ENCODE measurements at regions not wholly inside any gene's neighbourhood (a gene's known extent, or its start where the extent isn't known, plus 50 kb on each side); places are given as distances from the start of the nearest gene placed in this dataset.

DNA sequence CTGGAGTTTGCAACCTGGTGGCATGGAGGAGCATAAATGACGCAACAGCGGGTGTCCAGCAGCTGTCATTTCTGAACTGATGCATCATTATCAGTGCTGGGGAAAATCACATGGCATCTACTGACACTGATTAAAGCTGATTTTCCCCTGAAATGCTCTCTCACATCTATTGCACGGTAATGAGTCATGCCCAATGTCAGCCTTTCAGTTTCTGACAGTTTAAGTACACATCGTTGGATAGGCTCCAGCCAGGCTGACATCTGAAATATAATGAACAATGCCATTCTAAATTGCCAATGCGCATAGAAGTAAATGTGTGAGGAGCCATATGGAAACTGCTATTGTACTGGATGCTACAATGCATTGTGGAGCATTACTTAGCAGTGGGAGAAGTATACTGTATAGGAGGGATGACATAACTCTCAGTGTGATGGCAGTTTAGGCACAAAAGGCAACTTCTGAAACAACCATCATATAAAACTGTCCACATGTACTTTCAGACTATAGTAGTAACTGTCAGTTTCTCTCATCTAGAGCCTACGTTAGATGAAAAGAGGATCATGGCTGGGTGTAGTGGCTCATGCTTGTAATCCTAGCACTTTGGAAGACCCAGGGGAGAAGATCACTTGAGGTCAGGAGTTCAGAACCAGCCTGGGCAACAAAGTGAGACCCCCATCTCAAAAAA lies 389.3 kb upstream of the DMAC1 start:
- DNase-seq (ENCODE audit: low spot score), result no peak

DNA sequence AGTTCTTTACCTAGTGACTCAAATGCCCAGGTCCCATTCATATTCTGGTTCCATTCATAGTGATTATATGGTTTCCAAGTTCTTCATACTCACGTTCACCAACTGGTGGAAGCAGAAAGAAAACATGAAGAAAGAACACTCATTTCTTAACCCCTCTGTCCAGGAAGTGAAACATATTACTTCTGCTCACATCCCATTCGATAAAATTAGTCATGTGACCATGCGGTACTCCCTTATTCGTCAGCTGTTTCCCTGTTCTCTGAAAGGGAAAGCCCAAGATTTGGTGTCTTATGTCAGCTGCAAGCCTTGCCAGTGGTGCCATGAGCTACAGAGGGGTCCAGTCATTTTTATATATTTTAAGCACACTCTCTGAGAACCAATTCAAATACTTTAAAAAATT lies 387.0 kb upstream of the DMAC1 start:
- no peak for DNase-seq (ENCODE audit: low spot score)

DNA sequence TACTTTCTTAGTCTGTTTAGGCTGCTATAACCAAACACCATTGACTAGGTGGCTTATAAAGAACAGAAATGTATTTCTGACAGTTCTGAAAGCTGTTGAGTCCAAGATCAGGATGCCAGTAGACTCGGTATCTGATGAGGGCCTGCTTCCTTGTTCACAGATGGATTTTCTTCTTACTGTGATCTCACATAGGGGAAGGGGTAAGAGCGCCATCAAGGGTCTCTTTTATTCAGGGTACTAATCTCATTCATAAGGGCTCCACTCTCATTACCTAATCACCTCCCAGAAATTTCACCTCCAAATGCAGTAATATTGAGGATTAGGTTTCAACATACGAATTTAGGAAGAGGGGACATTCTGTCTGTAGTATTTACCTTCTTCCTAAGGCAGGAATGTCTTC lies 384.0 kb upstream of the DMAC1 start:
- no peak for DNase-seq (ENCODE audit: low spot score)

DNA sequence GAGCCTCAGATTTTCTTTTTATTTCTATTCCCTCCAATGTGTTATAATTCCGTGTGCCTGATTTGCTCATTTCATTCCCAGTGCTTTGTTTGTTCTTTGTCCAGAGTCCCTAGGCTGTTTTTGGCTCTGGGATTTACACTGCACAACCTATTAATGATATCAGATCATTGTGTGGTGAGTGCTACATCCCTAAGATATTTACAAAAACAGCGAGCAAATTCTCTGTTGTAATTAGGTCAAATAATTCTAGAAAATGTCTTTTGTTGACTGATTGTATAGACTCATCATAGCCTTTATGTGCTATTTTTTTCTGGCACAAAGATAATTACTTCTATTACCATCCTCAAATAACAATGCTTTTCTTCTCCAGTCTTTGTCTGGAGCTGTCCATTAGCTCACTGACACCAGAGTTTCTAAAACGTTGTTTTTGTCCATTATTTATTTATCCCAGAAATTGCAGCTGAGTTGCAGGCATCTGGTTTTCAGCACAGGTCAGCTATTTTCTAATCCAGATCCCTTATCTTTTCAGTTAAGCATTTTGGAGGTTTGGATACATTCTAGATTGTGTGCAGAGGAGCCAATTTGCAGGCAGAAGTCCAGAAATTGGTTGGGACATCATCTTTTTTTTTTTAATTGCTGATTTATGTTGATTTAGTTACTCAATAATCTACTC lies 379.9 kb upstream of the DMAC1 start:
- DNase-seq (ENCODE audit: low spot score), result no peak

DNA sequence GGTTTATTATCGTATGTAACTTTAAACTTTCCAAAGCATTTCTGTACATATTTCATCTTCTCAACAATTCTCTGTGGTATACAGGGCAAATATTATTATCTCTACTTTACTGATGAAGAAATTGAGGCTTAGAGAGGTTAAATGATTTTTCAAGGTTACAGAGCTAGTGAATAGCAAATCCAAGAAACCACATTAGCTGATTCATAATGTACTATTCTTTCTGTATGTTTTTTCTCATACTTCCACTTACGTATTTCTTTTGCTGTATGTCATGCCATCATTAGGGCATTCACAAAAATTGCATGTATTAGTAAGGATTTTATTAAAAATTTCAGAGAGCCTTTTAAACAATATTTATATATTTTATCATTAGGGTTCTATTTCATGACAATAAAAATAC lies 372.4 kb upstream of the DMAC1 start:
- no peak for DNase-seq (ENCODE audit: low spot score)

DNA sequence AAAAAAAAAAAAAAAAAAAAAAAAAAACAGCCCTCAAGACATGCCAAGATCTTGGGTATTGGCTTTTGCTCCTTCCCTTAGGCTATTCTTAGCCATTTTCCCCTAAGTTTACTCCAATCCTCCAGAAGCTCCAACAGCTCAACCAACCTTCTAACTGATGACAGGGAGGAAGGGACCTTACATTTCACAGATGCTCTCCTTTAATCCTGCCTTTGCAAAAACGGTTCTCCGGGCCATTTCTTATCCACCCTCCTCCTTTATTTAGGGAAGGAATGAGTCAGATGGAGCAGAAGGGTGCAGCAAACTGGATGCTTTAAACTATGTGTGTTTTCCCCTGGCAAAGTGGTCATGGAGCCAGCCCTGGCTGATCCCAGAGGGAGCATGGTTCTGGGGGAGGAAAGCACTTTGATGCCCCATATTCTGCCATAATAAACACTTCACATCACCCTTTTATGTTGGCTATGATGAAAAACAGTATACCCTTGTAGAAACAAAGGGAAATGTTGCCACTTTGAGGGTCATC lies 369.4 kb upstream of the DMAC1 start:
- DNase-seq (ENCODE audit: low spot score), result no peak

DNA sequence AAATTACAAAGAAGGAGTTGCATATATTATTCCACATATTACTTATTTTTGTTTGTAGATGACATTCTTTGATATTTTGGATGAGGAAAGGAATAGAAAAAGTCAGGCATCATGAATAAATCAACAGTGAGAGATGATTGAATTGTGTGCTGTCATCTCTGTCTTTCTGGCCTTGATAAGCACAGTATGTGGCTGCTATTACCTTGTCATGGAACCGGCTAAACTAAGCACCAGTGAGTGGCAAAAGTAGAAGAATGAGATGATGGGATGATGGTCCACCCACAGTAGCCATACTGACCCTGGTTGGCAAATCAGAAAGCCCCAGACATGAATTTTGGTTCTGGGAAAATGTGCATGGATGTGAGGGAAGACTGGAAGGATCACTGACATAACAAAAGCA lies 361.2 kb upstream of the DMAC1 start:
- DNase-seq (ENCODE audit: low spot score), result no peak

DNA sequence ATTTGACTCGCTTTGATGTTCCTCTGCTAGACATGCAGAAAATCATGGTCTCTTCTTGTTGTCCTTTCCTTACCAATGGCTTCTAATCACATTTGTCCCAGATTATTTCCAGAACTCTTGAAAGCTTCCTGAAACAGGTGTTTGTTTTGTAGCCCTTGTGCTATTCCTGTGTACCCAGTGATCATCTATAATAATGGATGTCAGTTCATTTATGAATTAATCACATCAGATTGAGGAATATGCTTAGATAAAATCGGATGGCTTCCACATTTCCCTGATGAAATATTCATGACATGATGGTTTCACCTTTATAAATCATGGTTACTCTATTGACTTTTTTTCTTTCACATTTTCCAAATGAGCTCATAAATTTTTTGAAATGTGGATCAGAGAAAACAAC lies 359.0 kb upstream of the DMAC1 start:
- DNase-seq (ENCODE audit: low spot score), result no peak

DNA sequence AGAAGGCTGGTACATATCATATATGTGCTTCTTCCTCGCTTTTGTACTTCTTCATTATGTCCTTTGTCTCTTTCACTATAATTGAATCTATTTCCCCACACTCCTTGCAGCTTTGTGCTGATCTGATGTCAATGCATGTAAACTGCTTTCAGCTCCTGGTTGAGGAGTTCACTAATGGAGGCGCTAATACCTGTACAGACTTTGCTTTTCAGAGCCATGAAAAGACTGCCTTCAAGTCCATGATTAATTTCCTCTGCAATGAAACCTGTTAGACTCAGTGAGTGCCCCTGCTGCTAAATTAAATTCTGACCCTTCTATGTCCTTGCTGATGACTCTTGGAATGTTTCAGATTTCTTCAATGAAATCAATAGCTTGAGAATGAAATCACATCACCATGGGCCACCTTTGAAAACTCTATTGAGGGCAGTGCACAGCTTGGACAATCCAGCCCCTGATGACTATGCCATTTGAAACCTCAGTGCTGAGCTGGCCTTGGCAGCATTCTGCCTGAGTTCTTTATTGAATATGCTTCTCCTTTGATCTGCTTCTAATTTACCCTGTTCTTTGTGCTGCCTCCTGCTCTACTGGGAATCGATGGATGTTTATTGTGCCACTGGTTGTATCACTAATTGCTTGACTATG lies 358.2 kb upstream of the DMAC1 start:
- no peak for DNase-seq (ENCODE audit: low spot score)

DNA sequence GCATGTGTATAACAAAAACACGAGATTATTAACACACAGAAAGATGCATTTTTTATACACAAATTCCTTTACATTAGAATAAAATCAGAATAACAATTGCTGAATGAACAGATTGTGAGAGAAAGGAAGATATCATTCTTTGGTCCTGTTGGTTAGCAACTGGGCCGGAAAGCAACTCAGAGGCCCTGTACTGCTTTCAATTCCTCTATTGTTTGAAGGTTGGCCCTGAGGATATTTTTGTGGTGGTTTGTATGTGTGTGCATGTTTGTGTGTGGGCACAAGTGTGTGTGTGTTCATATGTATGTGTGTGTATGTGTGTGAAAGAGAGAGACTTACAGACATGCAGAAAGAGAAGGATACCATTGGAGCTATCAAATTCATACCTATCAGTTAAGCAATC lies 356.8 kb upstream of the DMAC1 start:
- no peak for DNase-seq (ENCODE audit: low spot score)

DNA sequence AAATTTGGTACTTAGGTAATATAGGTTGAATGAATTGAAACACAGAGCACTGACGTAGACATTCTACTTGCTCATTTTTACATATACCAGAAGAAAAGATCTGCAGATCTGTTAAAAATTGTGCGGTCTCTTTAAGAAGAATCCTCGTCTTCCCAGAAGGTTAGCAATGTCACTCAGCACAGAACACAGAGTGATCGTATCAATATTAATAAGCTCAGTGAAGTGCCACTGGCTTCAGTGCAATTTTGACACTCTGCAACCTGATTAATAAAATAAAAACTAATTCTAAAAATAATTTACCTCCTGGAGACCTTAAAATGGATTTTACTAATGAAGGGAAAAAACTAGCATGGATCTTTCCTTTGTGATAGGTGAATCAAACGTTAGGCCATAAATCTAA lies 356.1 kb upstream of the DMAC1 start:
- no peak for DNase-seq (ENCODE audit: low spot score)

DNA sequence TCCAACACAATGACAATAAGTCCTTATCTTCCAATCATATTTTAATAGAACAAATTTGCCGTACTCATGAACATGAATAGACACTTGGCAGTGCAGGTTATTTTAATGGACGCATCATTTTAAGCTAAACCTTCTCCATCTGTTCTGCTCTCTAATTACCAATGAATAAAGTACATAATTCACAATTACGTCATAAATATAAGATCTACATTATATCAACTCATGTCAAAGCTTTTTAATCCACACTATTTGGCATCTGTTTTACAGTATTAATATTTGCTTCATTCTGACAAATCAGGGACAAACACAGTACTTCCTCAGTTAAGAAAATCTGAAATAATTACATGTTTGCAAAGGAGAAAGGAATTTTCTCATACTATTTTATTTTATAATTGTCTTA lies 344.1 kb upstream of the DMAC1 start:
- DNase-seq (ENCODE audit: low spot score), result no peak

DNA sequence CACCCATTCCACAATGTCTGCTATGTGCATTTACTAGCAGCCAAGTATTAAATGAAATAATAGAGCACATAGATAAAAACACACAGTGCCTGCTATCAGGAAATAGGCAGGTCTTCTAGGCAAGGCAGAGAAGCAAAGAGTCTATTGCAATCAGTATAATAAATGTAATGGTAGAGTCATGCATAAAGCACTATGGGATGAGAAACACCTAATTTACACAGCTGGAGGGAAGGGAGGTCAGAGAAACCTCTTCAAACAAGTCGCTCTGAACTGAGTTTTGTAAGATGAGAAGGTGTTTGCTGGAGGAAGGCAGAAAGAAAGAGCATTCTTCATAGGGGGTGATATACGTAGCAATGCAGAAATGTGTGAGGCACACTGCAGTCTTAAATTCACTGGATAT lies 341.0 kb upstream of the DMAC1 start:
- no peak for DNase-seq (ENCODE audit: low spot score)

DNA sequence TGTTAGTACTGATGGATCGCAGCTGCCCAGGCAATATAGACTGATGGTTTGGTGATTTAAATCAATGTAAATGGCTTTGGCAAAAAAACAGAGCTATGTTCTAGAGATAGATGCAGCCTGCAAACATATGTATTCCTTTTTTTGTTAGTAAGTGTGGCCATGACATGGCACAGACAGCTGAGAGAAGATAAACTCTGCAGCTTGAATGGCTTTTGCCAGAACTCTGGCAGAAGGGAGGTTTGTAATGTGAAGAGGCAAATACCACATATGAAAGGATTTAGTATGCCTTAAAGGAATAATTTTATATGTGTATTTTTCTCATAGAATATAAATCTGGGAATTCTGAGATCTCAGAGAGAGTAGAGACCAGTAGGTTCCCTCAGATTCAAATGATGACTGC lies 340.2 kb upstream of the DMAC1 start:
- no peak for DNase-seq (ENCODE audit: low spot score)

DNA sequence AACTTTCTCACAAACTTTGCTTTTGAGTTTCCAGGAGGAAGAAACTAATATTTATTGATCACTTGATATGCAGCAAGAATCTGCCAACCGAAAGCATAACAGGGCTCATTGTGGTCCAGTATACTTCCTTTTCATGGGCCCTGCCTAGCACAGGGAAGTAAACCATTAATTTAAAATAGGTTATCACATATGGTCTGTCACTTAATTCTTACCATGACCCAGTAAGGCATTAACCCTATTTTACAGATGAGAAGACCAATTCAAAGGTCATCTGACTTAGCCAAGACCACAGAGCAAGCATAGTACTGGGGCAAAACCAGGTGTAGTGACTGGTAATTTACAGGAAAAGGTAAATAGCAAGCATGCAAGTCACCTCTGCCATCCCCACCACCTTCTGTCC lies 336.9 kb upstream of the DMAC1 start:
- no peak for DNase-seq (ENCODE audit: low spot score)

DNA sequence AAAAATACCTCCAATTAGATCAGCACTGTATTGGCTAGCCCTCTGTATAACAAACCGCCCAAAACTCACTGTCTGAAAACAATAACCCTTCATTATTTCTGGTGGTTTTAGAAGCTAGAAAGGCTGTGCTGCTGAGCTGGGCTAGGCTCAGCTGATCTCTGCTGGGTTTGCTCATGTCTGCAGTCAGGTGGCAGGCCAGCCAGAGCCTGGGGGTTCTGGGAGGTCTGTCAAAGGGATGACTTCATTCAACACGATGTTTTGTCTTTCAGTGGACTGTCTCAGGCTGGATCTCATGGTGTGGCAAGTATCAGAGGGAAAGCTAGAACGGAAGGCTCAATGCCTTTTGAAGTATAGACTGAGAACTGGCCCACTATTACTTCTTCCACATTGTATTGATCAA lies 335.1 kb upstream of the DMAC1 start:
- DNase-seq (ENCODE audit: low spot score), result no peak

DNA sequence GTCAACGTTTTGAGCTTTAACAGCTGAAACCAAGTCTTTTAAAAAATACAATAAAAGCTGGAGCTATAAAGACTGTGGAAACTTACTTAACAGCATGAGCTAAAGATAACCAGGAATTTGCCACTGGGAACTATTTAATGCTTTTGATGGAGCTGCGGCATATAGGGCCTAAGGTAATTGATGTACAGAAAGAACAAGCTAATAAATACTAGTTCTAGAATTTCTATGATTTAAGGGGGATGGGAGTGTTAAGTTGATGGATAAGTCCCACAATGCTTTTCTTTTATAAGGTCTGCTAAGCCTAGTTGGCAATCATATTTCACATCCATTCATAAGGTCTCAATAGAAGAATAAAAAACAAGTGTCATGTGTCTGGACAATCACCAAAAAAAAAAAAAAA lies 334.0 kb upstream of the DMAC1 start:
- DNase-seq (ENCODE audit: low spot score), result no peak

DNA sequence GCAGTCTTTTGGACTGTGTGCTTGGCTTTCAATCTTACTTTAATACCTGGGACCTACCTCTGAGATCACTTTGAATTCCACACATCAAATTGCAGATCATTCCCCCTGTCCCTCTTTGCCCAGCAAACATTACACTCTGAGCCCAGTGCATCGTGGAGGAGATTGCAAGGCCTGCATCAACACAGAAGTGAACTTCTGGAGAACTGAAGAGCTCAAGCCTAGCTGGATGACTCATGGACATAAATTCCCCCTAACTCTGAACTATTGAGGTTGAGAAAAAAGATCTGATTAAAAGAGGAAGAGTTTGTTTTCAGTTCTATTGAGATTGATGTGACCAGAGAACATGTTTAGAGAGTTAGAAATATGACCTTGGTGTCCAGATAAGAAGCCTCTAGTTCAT lies 316.0 kb upstream of the DMAC1 start:
- no peak for DNase-seq (ENCODE audit: low spot score)

DNA sequence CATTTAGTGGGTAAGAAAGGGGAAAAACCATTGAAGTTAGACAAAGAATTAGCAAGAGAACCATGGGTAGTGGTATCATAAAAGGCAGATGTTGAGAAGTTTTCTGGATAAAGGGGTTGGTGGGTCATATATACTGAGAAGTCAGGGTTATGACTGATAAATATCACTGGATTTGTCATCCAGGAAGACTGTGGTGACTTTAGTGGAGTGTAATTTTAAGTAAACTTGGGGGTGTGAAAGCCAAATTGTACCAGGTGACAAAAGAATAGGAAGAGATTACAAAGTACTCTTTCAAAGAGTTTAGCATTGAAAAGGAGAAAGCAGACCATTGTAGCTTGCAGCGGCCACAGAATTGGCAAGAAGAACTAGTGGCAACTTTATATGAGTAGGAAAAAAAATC lies 315.2 kb upstream of the DMAC1 start:
- no peak for DNase-seq (ENCODE audit: low spot score)

DNA sequence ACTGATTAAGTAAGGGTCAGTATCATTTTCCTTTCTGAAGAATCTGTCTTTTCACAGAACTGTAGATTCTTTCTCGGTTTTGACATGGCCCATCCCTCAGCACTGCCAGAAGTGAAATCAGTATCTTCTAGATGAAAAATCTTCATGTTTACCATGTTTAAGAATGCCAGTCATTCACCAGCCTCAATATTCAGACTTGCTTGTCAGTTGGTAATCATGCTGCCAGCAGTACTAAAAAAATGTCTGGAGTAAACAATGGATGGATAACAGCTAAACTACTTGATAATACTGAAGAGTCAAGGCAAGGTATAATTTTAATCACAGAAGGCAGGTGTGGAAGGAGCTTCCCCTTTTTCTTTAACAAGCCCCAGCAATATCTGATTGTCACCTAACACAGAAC lies 306.8 kb upstream of the DMAC1 start:
- DNase-seq (ENCODE audit: low spot score), result no peak

DNA sequence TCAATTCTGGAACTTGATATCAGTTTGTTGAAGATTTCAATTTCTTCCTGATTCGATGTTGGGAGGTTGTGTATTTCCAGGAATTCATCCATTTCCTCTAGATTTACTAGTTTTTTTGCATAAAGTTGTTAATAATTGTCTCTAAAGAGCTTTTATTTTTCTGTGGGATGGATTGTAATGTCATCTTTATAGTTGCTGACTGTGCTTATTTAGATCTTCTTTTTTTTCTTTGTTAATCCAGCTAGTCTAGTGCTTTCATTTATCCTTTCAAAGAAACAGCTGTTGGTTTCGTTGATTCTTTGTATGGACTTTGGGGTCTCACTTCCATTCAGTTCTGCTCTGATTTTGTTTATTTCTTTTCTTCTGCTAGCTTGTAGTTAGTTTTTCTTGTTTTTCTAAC lies 302.0 kb upstream of the DMAC1 start:
- no peak for DNase-seq (ENCODE audit: low spot score)

DNA sequence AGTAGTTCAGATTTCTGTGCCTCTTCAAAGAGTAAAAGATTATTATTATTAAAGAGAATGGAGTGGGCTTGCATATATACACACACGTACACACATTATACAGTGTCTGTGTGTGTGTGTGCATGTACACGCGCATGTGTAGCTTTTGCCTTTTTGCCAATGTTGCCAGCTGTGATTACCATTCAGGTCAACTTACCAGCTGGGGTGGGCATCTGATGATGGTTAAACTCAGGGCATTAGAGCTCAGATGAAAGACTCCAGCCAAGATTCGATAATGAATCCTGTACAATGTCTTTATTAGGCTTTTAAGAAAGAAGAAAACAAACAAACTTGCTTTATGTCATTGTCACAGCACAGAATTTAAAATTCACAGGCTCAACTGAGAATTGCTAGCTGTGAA lies 296.5 kb upstream of the DMAC1 start:
- DNase-seq (ENCODE audit: low spot score), result no peak

DNA sequence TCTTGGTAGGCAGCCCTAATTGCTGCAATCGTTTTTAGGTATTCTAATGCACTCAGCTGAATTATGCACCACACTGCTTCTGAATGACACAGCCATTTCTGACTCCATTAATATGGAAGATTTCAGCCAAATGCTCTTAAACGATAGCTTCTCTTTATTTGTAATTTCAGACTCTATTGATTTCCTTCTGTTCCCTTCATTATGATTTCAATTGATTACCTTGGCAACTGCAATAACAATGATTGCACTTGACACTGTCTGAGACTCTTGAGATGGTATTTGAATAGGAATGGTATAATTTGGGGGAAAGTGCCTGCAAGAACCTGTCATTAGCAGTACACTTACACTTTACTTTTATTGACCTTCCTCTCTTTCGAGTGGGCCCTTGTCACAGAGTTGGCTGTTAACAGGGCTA lies 296.1 kb upstream of the DMAC1 start:
- no peak for DNase-seq (ENCODE audit: low spot score)

DNA sequence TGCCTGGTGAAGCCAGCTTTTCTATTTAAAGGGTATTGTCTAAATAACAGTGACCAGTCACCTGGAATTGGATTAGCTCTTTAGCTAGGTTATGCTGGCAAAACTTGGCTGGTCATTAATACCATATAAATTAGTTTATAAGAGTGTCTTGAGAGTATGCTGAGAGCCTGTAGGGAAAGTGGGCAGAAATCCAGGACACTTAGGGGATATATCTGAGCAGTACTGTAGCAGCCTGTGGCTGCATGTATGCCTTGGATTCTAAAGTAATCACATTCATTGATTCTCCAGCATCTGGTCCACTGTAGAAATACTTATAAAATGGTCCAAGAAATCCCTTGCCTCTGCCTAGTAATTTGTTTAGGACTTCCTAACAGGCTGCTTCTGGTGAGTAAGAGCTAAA lies 288.9 kb upstream of the DMAC1 start:
- DNase-seq (ENCODE audit: low spot score), result no peak
